Peyer's patch (tissue), 4 donors: ENCODE measurements at regions not wholly inside any gene's neighbourhood (a gene's known extent, or its start where the extent isn't known, plus 50 kb on each side); places are given as distances from the start of the nearest gene placed in this dataset.

Source experiments
- POLR2A ChIP-seq, 2 donors: fragments of 450-650 bp; IDR thresholded peaks; one replicate each; pipeline ENCODE4 v1.5.1; 2017; ENCODE audit warnings: antibody characterized with exemption in 2 of 2, mild to moderate bottlenecking in 2 of 2, moderate library complexity in 2 of 2
- TF ChIP-seq, protein P1 (sequence below), 6 experiments: fragments of 450-650 bp in 4 of 6; fragments of 200-600 bp in 2 of 6; sonication (generic) in 1 of 6; IDR thresholded peaks; one replicate each; pipeline ENCODE4 v1.5.1; 2017 to 2019; ENCODE audit warnings: antibody characterized with exemption in 6 of 6, mild to moderate bottlenecking in 3 of 6, moderate library complexity in 1 of 6

DNA sequence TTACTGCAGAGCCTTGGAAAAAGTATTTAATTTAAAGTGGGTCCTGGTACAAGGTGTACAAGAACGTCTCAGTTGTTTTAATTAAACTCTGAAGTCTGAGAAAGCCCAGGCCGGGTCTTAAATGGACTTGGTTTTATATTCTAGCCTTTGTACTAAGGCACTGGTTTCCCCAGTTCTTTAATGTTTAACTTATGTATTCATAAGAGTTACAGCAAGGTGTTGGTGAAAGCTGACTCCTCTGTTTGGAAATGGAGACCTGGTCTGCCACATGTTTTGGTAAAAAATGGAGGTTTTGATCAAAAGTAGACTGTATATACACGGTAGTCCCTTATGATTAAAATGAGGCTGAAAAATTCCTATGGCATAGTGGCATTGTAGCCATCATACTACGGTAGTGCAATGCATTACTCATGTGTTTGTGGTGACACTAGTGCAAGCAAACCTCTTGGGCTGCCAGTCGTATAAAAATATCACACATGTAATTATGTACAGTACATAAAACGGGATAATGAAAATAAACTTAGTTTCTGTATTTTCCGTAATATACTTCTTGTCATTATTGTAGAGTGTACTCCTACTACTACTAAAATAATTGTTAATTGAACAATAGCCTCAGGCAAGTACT is 883.4 kb upstream of the SPRY2 start:
- TF ChIP-seq, protein P1, sequence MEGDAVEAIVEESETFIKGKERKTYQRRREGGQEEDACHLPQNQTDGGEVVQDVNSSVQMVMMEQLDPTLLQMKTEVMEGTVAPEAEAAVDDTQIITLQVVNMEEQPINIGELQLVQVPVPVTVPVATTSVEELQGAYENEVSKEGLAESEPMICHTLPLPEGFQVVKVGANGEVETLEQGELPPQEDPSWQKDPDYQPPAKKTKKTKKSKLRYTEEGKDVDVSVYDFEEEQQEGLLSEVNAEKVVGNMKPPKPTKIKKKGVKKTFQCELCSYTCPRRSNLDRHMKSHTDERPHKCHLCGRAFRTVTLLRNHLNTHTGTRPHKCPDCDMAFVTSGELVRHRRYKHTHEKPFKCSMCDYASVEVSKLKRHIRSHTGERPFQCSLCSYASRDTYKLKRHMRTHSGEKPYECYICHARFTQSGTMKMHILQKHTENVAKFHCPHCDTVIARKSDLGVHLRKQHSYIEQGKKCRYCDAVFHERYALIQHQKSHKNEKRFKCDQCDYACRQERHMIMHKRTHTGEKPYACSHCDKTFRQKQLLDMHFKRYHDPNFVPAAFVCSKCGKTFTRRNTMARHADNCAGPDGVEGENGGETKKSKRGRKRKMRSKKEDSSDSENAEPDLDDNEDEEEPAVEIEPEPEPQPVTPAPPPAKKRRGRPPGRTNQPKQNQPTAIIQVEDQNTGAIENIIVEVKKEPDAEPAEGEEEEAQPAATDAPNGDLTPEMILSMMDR (IDR thresholded peaks at IDR 0.05): no peak
- no peak for TF ChIP-seq POLR2A (IDR thresholded peaks at IDR 0.05)
